GM21390 (cell line): ENCODE measurements at regions not wholly inside any gene's neighbourhood (a gene's known extent, or its start where the extent isn't known, plus 50 kb on each side); places are given as distances from the start of the nearest gene placed in this dataset.
"Not testable (repeated sequence)": the region's sequence is repeated elsewhere in the genome, so short reads cannot be mapped to it uniquely, and the experiment has no call there.

Experiments used
- ATAC-seq: cut with Tn5 transposase; IDR thresholded peaks from one replicate; pipeline ENCODE4 v1.9.1; 2021; ENCODE audit not compliant: unreplicated experiment

- ATAC-seq, result no peak
Observed at GRCh38 chr18:70634576-70635147, 345.8 kb downstream of the SOCS6 start.

- ATAC-seq, result no peak
Observed at GRCh38 chr18:70627182-70627802, 338.4 kb downstream of the SOCS6 start.

- ATAC-seq, result no peak
Observed at GRCh38 chr18:70622622-70623419, 334.0 kb downstream of the SOCS6 start.

- no peak for ATAC-seq
Observed at GRCh38 chr18:70621710-70622109, 332.9 kb downstream of the SOCS6 start.

GRCh38 chr18:70620837-70621612 is 332.2 kb downstream of the SOCS6 start:
- ATAC-seq, result no peak

- no peak for ATAC-seq
Observed at GRCh38 chr18:70617020-70617763, 328.3 kb downstream of the SOCS6 start.

- no peak for ATAC-seq
Observed at GRCh38 chr18:70600225-70600925, 311.5 kb downstream of the SOCS6 start.

- no peak for ATAC-seq
Observed at GRCh38 chr18:70598406-70598805, 309.6 kb downstream of the SOCS6 start.

- no peak for ATAC-seq
Observed at GRCh38 chr18:70582981-70583380, 294.1 kb downstream of the SOCS6 start.

- no peak for ATAC-seq
Observed at GRCh38 chr18:70578480-70578879, 289.6 kb downstream of the SOCS6 start.

- ATAC-seq, result no peak
Observed at GRCh38 chr18:70577023-70577420, 288.2 kb downstream of the SOCS6 start.

GRCh38 chr18:70576276-70577022 is 287.6 kb downstream of the SOCS6 start:
- no peak for ATAC-seq

GRCh38 chr18:70574951-70575350 is 286.1 kb downstream of the SOCS6 start:
- ATAC-seq, result not testable (repeated sequence)

GRCh38 chr18:70569647-70570046 is 280.8 kb downstream of the SOCS6 start:
- ATAC-seq, result not testable (repeated sequence)

- ATAC-seq, result no peak
Observed at GRCh38 chr18:70559446-70559845, 270.6 kb downstream of the SOCS6 start.

- ATAC-seq, result no peak
Observed at GRCh38 chr18:70558371-70558770, 269.5 kb downstream of the SOCS6 start.

GRCh38 chr18:70554854-70555445 is 266.1 kb downstream of the SOCS6 start:
- ATAC-seq, result no peak

- no peak for ATAC-seq
Observed at GRCh38 chr18:70553936-70554260, 265.1 kb downstream of the SOCS6 start.

- no peak for ATAC-seq
Observed at GRCh38 chr18:70553245-70553935, 264.5 kb downstream of the SOCS6 start.
